CD4-positive, alpha-beta T cell treated with Interleukin-12 subunit alpha and Interleukin-12 subunit beta, for 1 hour (primary cell): ENCODE measurements at regions not wholly inside any gene's neighbourhood (a gene's known extent, or its start where the extent isn't known, plus 50 kb on each side); places are given as distances from the start of the nearest gene placed in this dataset.
"Not testable (repeated sequence)": the region's sequence is repeated elsewhere in the genome, so short reads cannot be mapped to it uniquely, and the experiment has no call there.

Source experiments
- DNase-seq: peaks from one replicate; pipeline ENCODE4 v3.0.0-alpha.2; 2020

DNA sequence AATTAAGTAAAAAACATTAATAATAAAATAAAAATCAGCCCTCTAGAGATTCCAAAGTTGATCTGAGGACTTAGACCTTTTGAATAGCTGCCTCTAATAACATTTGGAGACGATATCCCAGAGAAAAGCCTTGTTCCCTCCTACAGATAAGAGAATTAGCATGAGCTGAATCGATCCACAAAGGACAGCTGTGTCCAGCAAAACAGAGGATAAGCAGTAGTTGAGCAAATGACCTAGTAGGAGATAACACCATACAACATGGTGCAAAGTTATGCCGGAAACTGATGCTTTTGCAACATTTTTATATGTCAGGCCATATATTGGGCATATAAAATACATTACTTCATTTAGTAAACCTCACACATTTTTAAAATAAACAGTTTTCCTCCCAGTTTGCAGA, 212.2 kb upstream of the PRR16 start:
- DNase-seq, result no peak

DNA sequence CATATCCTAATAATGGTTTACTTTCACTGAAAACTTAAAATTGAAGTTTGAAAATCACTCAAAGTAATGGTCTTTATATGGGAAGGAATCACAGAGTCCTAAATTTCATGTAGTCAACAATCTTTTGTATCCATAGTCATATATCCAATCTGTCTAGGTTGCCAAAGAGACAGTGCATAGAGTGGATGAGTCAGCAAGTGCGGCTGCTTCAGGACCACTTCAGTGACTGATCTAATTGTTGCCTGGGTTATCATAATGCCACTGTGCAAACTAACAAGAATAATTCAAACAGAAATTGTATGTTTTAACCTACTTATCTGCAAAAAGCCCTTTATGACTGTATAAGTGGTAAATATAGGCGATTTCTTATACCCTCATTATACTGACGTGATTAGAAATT, 211.3 kb upstream of the PRR16 start:
- no peak for DNase-seq

DNA sequence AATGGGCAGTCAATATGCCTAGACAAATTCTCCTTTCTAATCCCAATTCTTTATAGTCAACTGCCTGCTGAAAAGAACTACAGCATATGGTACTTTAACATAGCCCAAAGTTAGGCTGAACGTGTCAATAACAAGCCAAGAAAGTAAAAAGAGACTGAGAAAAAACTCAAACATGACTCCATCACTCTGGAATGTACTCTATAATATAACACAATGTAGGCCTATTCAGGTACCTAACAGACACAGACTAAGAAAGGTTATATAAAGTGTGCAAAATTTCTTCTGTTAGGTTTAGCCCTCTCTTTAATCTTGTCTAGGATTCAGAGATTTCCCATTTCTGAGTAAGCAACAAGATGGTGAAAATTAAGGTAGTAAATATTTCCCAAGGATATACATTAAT, 209.7 kb upstream of the PRR16 start:
- no peak for DNase-seq

DNA sequence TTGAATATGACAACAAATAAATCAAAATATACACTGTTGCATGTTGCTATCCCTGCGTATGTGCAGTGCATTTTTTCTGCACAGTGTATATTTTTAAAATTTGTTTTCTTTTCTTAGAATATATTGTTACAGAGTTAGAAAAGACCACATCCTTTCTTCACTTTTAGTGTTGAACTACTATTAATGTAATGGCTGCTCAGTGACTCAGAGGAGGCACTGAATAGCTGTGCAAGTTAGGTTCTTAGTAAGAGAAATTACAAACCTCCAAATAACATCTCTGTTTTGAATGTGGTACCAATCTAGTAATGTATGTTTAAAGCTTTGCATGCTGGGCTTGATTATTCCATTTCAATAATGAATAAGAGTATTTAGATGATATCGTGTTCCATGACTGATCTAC, 208.9 kb upstream of the PRR16 start:
- no peak for DNase-seq

DNA sequence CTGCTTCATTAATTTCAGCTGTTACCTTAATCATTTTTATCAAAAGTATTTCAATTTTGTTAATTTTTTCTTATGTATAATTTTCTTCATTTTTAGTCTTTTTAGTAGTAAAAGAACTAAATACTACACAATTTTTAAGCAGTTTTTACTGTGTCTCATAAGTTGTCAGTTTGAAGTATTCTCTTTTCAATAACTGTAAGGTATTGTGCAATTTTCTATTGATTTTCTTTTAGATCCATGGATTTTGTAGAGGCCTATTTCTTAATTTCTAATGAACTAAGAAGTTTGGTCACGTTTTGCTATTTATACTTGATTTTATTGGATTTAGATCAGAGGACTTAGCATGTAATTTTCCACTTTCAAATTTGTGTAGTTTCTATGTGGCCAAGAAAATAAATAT, 207.7 kb upstream of the PRR16 start:
- no peak for DNase-seq

DNA sequence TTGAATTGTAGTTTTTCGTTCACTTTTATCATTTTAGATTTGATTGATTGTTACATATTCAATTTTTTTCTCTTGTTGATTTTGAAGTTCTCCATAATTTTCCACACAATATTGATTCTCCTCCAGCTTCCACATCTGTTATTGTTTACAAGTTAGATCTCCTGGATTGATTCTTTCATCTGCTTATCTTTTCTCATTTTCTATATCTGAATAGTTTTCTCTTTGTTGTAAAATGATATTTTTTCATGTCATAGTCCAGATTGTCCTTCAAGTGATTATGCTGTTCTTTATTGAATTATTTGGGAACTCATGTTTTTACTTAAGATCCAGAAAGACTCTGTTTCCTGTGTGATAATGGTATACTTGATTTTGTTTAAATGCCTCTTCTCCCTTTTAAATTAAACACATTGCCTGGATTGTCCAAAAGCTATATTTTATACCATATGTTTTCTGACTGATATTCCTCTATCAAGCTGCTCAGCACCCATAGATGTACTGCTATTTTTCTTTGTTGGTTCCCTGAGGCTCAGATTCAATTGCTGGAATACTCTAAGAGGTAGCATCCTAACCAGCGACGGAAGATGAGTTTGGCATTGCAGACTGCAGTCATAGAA, 206.6 kb upstream of the PRR16 start:
- DNase-seq, result no peak

DNA sequence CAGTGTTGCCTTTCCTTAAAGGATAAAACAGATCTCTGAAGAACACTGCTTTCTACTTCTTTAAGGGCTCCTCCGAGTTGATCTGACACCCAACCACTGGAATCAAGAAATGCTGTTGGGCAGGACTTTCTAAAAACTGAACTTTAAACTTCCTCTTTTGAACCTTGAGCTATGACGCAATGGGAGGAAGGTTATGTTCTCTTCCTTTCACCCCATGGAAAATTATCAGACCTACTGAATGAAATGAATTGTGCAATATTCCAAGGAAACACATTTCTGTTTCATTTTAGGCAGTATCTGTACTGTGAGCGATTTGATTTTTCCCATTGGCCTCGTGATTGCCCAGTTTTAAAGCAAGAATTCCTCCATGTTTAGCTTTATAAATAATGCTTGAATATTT, 206.0 kb upstream of the PRR16 start:
- DNase-seq, result peak; percentile 1

DNA sequence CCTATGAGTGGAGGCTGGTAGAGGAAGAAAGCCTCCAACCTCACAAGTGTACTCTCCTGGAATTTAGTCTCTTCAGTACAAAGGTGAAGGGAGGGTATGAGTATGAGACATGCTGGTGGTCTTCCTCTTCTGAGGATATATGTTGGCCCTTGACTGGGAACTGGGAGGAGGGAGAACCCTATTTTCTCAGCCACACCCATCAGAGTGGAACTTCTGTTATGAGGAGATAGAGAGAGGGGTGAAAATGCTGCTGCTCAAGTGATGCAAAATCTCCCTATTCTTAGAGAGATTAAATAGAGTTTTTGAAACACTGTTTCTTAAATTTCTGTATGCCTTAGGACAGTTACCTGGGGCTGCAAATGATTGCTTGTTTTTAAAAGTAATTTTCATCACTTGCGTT, 203.4 kb upstream of the PRR16 start:
- no peak for DNase-seq

DNA sequence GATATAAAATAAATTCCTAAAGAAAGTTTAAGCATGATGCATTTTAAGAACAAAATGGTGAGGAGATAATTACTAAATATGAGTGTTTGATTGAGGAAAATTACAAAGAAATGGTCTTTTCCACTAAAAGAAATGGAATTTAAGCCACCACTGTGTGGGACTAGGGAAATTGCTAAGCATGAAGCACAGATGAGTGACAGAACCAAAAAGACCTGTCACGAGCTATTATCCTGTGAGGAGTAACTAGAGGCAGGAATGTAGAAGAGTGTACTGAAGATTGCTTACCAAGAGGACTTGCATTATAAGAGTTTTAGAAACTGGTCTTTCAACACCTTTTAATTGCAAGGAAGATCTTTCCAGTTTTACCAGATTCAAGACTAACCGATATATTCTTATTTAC, 193.6 kb upstream of the PRR16 start:
- no peak for DNase-seq

DNA sequence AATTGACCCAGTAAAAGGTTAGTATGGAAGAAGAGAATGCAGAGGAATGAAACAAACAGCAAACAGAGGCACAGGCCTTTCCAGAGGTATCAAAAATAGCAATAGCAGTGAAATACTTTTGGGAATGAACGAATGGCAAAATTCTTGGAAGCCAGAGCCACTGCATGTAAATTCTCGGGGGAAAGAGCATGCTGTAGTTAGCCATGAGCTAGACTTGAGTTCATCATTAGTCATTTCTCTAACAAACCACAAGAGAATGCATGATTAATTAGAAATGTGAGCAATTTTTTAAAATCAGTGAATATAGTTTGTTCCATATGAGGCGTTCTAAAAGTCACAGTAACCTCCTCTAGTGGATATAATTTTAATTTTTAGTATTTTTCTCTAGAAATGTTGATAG, 170.3 kb upstream of the PRR16 start:
- no peak for DNase-seq

DNA sequence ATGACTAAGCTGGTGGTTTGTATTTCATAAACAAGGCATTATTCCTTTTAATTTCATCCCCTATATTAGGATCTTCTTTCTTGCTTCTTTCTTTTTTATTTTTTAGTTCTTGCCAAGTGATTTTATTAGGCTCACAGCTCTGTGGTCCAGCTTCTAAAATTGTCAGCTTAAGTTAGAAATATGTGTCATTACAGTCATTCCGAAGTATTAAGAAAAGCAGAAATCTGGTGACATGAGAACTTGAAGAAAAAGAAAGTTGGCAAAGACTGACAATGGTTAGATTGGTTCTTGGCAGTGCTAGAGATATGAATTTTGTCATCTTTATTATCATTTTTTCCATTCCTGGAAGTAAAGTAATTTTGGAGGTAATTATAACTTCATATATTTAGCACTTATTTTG, 166.5 kb upstream of the PRR16 start:
- no peak for DNase-seq

DNA sequence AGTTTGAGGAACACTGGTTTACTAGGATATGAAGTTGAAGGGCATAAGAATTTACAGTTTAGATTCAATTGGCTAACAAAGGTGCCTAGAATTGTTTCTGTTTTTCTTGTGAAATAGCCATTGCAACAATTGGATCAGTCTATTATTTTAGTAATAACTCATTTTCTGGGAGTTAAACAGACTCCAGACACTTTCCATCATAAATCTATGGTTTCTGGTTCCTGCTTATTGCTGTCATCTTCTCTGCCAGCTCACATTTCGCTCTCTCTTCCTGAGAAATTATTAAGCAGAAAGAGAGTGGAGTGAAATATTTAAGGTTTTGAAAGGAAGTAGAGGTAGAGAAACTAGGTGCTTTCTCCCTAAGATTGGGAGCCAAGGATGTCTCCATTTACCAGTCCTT, 165.1 kb upstream of the PRR16 start:
- no peak for DNase-seq

DNA sequence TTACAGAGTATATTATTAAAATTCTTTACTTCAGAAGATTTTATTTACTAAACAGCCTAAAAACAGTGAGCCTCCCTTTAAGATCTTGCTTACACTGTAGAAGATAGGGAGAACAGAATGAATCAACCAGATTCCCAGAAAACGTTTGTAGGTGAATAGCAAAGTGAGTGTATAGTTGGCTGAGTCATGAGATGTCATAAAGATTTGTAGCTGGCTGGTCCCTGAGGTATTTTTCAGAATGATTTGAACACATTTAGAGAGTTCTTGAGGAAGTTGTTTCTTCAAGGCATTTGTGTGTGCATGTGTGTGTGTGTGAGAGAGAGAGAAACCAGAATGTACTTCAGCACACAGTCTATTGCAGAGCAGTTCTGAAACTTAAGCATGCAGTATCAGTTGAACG, 159.4 kb upstream of the PRR16 start:
- no peak for DNase-seq

DNA sequence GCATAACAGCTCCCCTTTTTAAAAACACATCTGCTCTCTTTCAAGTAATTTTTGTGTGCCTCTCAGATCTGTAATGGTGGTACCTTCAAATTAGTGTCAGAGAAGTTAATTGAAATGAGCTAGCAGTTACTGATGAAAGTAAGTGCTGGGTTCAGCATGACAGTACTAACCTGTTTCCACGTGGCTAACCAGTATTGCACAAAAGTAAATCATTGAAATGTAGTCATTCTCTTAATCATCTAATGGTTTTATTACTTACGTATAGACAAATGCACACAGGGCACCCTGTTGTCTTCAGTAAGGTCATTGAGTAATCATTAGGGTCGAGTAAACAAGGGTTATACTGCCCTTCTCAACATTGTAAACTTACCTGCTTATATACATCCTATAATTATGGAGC, 157.8 kb upstream of the PRR16 start:
- DNase-seq, result no peak

DNA sequence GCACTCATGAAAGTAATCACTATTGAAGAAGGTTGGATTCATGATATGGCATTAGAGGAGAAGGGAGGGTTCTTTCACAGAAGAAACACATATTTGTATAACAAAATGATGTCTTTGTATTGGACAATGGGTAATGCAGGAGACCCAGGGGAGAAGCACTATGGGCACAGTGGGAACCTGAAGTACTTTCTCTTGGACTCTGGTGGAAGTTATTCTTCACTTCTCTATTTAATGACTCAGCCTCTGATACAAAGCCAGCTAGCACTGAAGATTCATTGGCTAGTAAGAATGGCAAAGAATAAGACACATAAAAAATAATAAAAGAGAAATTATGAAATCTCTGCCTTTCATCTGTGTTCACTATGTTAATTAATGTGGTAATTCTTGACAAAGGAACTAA, 149.9 kb upstream of the PRR16 start:
- no peak for DNase-seq

DNA sequence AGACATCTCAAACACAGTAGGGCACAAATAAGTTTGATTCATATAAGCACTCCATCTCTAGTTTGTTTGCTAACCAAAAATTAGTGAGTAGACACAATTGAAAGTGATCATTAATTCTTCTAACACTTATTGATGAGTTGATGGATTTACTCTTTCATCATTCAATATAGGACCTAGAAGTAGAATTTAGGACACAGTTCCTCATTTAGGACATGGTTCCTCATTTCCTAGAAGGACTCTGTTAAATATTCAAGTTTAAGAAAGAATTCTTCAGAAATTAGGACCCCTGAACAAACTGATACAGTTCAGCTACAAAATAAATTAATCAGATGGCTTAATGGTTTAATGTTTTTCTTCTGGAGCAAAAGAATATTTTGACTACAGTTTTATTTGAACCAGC, 143.5 kb upstream of the PRR16 start:
- DNase-seq, result no peak

DNA sequence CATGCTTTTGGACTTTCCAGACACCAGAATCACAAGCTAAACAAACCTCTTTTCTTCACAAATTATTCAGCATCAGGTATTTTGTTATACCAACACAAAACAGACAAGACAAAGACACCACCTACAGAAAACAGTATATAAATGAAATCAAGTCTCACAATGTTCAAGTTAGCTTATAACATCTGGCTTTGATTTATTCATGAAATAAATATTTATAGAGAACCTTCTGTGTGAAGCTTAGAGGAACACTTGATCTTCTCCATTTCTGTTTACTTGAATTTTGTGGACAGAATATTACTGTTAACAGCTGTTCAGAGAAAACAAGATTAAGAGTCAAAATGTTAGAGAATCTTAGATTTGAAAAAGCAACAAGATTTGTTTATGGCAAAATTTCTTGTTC, 137.4 kb upstream of the PRR16 start:
- no peak for DNase-seq

DNA sequence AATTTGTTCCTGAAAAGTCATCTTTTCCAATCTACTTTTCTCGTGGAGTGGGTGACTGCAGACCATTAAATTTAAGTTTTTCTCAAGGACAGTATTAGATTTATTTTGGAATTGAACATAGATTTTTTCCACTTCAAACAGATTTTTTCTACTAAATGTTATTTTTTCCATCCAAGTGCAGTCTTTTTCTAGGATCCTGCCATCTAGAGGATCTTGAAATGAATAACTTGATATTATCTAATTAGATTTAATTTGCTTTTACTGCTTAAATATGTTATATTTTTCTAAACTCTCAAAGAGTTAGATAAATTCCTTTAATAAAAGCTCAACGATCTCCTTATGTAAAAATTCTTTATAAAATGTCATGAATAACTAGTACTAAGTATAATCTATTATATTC, 136.9 kb upstream of the PRR16 start:
- no peak for DNase-seq

DNA sequence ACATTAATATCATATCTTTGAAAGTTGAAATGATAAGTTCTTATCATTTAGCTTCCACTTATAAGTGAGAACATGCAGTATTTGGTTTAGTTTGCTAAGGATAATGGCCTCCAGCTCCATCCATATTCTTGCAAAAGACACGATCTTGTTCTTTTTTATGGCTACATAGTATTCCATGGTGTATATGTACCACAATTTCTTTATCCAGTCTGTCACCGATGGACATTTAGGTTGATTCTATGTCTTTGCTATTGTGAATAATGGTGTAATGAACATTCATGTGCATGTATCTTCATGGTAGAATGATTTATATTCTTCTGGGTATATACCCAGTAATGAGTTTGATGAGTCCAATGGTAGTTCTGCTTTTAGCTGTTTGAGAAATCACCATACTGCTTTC, 135.0 kb upstream of the PRR16 start:
- DNase-seq, result no peak

DNA sequence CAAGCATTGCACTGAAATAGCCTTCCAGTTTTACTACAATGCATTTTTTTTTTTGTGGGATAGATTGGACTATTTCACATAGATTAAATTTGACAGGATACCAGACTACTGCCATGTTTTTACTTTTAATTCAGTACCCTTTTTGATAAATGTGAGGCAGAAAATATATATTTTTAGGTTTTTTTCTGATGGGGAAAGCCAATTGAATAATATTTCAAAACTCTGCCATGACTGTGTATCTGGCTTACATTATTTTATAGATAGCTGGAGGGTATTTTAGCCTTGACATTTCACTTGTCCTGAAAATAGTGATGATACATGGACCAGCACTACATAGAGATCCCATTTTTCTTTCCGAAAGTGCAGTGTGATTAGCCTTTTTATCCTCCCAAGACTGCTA, 133.5 kb upstream of the PRR16 start:
- DNase-seq, result no peak

DNA sequence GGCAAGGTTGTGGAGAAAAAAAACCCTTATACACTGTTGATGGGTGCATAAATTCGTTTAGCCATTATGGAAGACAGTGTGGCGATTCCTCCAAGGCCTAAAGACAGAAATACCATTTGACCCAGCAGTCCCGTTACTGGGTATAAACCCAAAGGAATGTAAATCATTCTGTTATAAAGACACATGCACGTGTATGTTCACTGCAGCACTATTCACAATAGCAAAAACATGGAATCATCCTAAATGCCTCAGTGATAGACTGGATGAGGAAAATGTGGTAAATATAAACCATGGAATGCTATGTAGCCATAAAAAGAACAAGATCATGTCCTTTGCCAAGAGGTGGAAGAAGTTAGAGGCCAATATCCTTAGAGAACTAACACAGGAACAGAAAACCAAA, 119.9 kb upstream of the PRR16 start:
- no peak for DNase-seq

DNA sequence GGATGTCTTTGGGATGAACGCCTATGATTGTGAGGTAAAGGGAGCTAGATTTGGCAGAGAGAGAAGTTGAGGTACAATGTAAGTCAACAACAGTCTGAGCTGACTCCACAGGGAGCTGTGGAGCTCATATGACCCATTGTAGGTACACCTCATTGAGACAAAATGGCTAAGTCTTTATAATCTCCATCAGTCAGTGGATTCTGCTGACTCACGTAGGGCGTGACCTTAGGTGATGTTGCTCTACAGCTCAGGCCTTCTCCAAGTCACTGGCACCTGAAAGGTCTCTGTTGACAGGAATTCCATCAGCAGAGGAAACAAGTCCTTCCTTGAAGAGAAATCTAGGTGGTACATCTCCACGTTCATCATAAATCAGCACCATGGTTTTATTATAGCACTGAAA, 118.2 kb upstream of the PRR16 start:
- DNase-seq, result no peak

DNA sequence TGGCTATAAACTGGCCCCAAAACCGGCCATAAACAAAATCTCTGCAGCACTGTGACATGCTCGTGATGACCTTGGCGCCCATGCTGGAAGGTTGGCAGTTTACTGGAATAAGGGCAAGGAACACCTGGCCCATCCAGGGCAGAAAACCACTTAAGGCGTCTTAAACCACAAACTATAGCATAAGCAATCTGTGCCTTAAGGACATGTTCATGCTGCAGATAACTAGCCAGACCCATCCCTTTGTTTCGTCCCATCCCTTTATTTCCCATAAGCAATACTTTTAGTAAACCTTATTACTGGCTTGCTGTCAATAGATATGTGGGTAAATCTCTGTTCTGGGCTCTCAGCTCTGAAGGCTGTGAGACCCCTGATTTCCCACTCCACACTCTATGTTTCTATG, 113.0 kb upstream of the PRR16 start:
- not testable (repeated sequence) for DNase-seq

DNA sequence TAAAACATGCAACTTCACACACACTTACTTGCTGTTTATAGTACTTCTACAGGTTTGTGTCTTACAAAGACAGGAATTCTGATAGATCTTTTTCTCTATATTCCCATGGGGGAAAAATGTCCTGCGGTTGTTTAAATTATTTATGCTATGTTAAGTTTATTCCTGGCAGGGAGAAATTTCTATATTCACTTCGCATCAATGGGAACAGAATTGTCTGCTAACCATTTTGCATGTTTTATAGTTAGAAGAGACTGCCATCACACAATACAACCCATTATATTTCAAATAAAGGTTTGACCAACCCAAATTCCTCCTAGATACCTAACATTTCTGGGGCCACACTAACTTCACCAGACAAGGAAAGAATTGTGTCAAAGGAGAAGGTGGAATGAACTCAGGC, 110.0 kb upstream of the PRR16 start:
- no peak for DNase-seq

DNA sequence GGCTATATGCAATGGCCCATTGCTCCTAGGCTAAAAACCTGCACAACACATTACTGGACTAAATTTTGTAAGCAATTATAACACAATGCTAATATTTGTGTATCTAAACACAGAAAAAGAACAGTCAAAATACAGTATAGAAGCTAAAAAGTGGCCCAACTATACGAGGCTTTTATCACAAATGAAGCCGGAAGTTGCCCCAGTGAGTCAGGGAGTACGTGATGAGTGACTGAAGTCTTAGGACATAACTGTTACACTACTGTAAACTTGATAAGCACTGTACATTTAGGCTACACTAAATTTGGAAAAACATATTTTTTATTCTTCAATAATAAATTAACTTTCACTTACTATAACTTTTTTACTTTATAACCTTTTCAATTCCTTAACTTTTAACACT, 105.2 kb upstream of the PRR16 start:
- DNase-seq, result no peak

DNA sequence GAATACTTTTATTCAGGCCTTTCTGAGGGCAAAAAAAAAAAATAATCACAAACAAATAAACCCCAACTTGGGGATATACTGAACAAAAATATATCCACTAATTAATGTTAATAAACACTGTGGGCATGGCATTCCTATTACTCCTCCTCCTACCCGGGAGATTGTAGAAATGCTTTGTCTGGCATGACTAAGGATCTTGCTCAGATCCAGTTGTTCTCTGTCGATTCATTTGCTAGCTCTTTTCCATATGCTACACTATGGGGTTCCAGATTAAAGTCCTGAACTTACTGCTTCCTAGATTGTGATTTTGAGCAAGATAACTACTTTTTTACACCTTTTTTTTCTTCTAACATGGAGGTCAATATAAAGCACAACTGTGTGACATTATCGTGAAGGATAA, 102.2 kb upstream of the PRR16 start:
- DNase-seq, result no peak
